ENCODE measurements at regions not wholly inside any gene's neighbourhood (a gene's known extent, or its start where the extent isn't known, plus 50 kb on each side); places are given as distances from the start of the nearest gene placed in this dataset.

DNA sequence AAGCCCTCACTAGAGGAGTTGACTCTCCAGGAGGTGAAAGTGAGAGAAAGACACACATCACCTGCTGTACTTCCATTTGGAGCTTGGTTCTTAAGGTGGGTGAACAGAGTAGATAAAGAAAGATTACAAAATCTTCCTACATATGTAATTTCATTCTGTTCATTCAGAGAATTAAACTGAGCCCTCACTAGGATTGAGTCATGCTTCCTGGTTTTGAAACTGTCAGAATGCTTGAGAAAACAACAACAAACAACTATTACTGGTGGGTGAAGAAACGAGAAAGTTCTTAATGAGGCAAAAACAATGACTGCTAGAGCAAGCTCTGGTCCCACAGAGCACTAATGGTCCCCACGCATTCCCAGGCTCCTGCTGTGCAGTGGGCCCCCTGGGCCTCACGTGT, 841.7 kb downstream of the VRK1 start:
- no peak for TF ChIP-seq CTCF (IDR thresholded peaks at IDR 0.05)
- TF ChIP-seq POLR2A (IDR thresholded peaks at IDR 0.05) = no peak
- no peak for TF ChIP-seq POLR2AphosphoS5 (IDR thresholded peaks at IDR 0.05)

Data from prostate gland (tissue), 2 donors.